ENCODE measurements at regions not wholly inside any gene's neighbourhood (a gene's known extent, or its start where the extent isn't known, plus 50 kb on each side); places are given as distances from the start of the nearest gene placed in this dataset.

DNA sequence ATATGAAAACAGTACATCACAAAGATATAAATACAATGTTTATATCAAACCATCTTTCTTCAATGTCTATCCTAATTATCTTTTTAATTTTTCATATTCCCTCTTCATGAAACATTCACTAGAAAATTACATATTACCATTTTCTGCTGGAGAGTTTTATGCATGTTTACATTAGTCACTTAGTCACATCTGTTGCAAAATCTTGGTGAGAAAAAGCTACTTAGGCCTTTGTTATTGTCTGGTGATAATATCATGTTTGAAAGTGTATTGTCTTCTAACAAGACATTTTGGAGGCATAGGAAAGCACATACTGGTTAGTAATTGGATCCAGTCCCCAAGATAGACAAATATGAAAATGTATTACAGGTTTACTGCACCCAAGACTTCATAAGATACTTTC is 163.6 kb downstream of the GNAI1 start:
- TF ChIP-seq, protein P1, sequence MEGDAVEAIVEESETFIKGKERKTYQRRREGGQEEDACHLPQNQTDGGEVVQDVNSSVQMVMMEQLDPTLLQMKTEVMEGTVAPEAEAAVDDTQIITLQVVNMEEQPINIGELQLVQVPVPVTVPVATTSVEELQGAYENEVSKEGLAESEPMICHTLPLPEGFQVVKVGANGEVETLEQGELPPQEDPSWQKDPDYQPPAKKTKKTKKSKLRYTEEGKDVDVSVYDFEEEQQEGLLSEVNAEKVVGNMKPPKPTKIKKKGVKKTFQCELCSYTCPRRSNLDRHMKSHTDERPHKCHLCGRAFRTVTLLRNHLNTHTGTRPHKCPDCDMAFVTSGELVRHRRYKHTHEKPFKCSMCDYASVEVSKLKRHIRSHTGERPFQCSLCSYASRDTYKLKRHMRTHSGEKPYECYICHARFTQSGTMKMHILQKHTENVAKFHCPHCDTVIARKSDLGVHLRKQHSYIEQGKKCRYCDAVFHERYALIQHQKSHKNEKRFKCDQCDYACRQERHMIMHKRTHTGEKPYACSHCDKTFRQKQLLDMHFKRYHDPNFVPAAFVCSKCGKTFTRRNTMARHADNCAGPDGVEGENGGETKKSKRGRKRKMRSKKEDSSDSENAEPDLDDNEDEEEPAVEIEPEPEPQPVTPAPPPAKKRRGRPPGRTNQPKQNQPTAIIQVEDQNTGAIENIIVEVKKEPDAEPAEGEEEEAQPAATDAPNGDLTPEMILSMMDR (IDR thresholded peaks at IDR 0.05) = no peak
- TF ChIP-seq POLR2A (IDR thresholded peaks at IDR 0.05) = no peak
